GM12892 (cell line): ENCODE measurements at regions not wholly inside any gene's neighbourhood (a gene's known extent, or its start where the extent isn't known, plus 50 kb on each side); places are given as distances from the start of the nearest gene placed in this dataset.

ENCODE experiments used
- POLR2AphosphoS5 ChIP-seq: IDR thresholded peaks from 2 replicates; pipeline ENCODE4 v1.6.1; 2011; ENCODE audit warnings: low read depth, low read length, control low read depth
- TAF1 ChIP-seq: IDR thresholded peaks from 2 replicates; pipeline ENCODE4 v1.6.1; 2011; ENCODE audit warnings: low read depth, mild to moderate bottlenecking, control low read depth, low read length, borderline replicate concordance

- TF ChIP-seq POLR2AphosphoS5 (no peak), TAF1 (no peak)
Observed at GRCh38 chr5:82362636-82363035, 84.5 kb upstream of the RPS23 start.
